ENCODE measurements at regions not wholly inside any gene's neighbourhood (a gene's known extent, or its start where the extent isn't known, plus 50 kb on each side); places are given as distances from the start of the nearest gene placed in this dataset.

DNA sequence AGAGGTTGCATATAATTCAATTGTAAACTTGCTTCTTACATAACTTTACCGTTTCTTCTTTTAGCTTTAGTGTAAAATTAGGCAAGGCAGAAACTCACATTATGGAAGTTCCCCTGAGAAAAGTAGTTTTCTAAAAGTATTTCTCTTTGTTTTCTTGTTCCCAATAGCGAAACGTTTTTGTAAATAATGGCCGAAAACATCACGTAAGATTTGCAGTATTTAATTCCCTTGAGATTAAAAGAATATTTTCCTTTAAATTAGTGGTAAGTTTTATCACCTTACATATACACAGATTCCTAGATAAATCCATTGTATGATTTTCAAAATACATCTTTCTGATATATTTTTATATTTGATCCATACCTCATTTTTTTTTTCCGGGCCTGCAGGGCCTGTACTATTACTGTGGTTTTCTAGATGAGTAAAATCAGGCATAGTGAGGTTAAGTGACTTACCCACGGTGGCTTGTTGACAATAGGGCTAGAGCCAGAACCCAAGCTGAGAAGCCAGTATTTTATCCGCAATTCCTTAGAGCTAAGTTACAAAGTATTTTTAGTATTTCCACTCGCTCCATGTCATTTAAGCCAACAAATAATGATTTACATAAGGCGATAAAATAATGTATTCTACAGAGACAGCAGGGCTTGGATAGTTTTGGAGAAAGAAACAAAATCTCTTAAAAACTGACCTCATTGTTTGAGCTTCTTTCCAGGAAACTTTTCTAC is 82.2 kb upstream of the VEGFC start:
- no peak overlapping the region for H3K4me3 ChIP-seq
- TF ChIP-seq POLR2A (IDR thresholded peaks at IDR 0.05): no peak
- no peaks in the 10 kb centered on the region for H3K4me1 ChIP-seq
- no peaks in the 10 kb centered on the region for H3K9me3 ChIP-seq
- DNase-seq: no peak
- intact Hi-C loops (cut with DNase I; ENCODE audit: low total_unique reads): no loop called here
- no peaks in the 10 kb centered on the region for H3K36me3 ChIP-seq
- no peaks in the 10 kb centered on the region for H3K27me3 ChIP-seq
- no peak overlapping the region for H3K27ac ChIP-seq

DNA sequence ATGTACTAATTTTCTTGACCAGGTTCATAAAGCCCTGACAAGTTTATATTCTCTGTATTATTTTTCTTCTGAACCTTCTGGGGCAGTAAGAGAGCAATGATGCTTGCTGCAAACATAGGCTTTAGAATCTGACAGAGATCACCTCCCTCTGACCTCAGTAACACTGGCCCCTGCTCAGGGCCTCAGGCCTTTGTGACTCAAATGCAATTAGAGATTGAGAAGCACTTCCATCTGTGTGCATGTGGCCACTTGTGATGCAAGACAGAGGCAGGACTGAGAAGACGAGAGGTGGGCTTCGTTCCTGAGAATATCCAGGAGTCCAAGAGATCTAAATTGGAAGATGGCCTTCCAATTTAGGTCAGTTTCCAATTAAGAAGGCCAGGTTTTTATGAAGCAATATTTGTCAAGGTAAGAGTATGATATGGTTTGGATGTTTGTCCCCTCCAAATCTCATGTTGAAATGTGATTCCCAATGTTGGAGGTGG is 82.8 kb upstream of the VEGFC start:
- Histone ChIP-seq H3K4me3 (no peak overlapping the region), H3K36me3 (no peaks in the 10 kb centered on the region), H3K27ac (no peak overlapping the region), H3K9me3 (no peaks in the 10 kb centered on the region), H3K4me1 (no peaks in the 10 kb centered on the region), H3K27me3 (no peaks in the 10 kb centered on the region)
- TF ChIP-seq, protein P1, sequence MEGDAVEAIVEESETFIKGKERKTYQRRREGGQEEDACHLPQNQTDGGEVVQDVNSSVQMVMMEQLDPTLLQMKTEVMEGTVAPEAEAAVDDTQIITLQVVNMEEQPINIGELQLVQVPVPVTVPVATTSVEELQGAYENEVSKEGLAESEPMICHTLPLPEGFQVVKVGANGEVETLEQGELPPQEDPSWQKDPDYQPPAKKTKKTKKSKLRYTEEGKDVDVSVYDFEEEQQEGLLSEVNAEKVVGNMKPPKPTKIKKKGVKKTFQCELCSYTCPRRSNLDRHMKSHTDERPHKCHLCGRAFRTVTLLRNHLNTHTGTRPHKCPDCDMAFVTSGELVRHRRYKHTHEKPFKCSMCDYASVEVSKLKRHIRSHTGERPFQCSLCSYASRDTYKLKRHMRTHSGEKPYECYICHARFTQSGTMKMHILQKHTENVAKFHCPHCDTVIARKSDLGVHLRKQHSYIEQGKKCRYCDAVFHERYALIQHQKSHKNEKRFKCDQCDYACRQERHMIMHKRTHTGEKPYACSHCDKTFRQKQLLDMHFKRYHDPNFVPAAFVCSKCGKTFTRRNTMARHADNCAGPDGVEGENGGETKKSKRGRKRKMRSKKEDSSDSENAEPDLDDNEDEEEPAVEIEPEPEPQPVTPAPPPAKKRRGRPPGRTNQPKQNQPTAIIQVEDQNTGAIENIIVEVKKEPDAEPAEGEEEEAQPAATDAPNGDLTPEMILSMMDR (IDR thresholded peaks at IDR 0.05): no peak
- no peak for TF ChIP-seq POLR2A (IDR thresholded peaks at IDR 0.05)
- intact Hi-C loops (cut with DNase I; ENCODE audit: low total_unique reads): no loop called here
- DNase-seq: no peak

DNA sequence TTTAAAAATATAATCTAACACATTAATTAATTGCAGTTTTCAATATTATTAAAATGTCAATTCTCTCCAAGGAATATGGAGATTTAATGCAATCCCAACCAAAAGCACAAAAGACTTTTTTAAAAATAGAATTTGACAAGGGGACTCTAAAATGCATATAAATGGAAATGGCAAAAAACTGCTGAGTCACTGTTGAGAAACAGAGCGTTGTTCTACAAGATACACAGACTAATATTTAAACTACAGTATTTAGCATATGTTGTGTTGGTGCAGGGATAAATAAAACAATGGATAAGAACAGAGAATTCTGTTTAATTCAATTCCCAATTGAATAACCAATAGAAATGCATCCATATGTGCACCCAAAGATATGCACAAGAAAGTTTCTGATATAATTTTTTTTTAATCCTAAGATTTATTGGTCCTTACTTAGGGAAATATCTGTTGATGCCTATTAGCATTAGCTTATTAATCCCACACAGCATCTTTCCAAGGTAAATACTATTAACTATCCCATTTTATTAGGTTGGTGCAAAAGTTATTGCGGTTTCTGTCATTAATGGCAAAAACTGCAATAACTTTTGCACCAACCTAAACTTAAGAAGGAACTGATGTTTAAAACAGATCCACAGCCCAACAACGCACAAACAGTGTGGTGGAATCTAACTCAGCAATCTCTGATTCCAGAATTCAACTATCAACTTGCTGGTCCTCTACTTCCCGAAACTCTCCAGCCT is 86.8 kb upstream of the VEGFC start:
- DNase-seq: no peak
- TF ChIP-seq, protein P1 (IDR thresholded peaks at IDR 0.05): no peak
- TF ChIP-seq POLR2A (IDR thresholded peaks at IDR 0.05): no peak
- intact Hi-C loops (cut with DNase I; ENCODE audit: low total_unique reads): no loop called here
- Histone ChIP-seq H3K36me3 (no peaks in the 10 kb centered on the region), H3K4me1 (no peaks in the 10 kb centered on the region), H3K27ac (no peak overlapping the region), H3K9me3 (no peaks in the 10 kb centered on the region), H3K4me3 (no peak overlapping the region), H3K27me3 (no peaks in the 10 kb centered on the region)

DNA sequence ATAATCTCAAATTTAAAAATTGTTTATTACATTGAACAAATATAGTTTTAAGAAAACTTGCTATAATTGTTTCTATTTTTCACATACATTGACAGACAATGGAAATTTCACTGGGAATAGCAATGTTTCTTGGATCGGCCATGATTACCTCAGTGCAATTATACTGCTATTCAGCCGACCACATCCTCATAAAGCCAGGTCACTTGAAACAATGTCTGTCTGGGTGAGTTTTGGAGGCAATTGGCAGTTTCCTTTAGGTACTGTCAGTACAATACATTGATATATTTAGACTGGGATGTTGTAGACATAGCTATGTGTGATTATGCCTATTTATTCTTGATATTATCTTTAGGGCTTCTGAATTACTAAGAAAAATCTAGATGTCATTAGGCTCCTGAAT is 89.5 kb upstream of the VEGFC start:
- H3K9me3 ChIP-seq: no peaks in the 10 kb centered on the region
- intact Hi-C loops (cut with DNase I; ENCODE audit: low total_unique reads): no loop called here
- H3K27ac ChIP-seq: no peak overlapping the region
- no peaks in the 10 kb centered on the region for H3K4me1 ChIP-seq
- DNase-seq: no peak
- H3K27me3 ChIP-seq: no peaks in the 10 kb centered on the region
- no peak overlapping the region for H3K4me3 ChIP-seq
- no peaks in the 10 kb centered on the region for H3K36me3 ChIP-seq
- TF ChIP-seq, protein P1 (IDR thresholded peaks at IDR 0.05): no peak
- no peak for TF ChIP-seq POLR2A (IDR thresholded peaks at IDR 0.05)

DNA sequence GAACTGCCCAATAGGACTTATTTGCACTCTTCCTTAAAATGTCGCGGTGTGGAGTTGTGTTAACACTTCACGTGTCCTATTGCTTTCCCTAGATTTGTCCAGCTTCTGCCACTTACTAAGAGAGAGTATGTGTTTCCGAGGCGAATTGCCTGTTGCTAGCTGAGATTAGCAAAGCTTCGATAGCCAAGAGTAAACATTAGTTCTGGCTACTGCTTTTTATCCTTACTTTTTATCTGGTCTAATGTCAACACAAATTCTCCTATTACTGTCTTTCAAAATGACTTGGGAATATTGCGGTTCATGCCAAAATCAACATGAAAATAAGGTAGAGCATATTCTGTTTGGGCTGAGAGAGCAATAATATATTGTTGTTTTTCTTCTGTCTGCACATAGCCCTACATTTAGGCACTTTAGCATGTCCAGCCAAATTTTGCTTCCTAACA is 90.4 kb upstream of the VEGFC start:
- no peaks in the 10 kb centered on the region for H3K36me3 ChIP-seq
- H3K4me3 ChIP-seq: no peak overlapping the region
- TF ChIP-seq, protein P1 (IDR thresholded peaks at IDR 0.05): no peak
- no peak for TF ChIP-seq POLR2A (IDR thresholded peaks at IDR 0.05)
- no peaks in the 10 kb centered on the region for H3K9me3 ChIP-seq
- no peak overlapping the region for H3K27ac ChIP-seq
- intact Hi-C loops (cut with DNase I; ENCODE audit: low total_unique reads): no loop called here
- no peaks in the 10 kb centered on the region for H3K4me1 ChIP-seq
- no peaks in the 10 kb centered on the region for H3K27me3 ChIP-seq
- DNase-seq: no peak

Measured in uterus (tissue), 3 donors.